HG02623 (cell line): ENCODE measurements at regions not wholly inside any gene's neighbourhood (a gene's known extent, or its start where the extent isn't known, plus 50 kb on each side); places are given as distances from the start of the nearest gene placed in this dataset.
"Not testable (repeated sequence)": the region's sequence is repeated elsewhere in the genome, so short reads cannot be mapped to it uniquely, and the experiment has no call there.

Experiments used
- ATAC-seq: cut with Tn5 transposase; IDR thresholded peaks from one replicate; pipeline ENCODE4 v1.9.1; 2021; ENCODE audit warnings: moderate library complexity; ENCODE audit not compliant: unreplicated experiment

- ATAC-seq, result not testable (repeated sequence)
Observed at GRCh38 chr1:109857702-109858101, 52.9 kb upstream of the CSF1 start.

DNA sequence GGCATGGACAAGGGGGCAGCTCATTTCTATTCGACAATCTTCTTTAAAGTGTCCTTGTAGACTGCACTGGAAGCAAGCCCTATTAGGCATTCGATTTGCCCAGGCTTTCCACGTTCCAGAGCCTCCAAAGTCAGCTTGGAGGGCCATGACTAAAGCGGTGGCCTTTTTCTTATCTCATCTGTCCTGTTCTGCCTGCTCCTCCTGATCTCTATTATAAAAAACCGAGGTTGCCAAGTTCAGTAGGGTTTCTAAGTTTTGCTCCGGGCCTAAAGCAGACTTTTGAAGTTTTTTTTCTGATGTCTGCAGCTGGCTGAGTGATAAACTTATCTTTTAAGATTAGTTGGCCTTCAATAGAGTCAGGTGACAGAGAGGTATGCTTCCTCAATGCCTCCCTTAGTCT is 54.7 kb upstream of the CSF1 start:
- ATAC-seq, result not testable (repeated sequence)

- not testable (repeated sequence) for ATAC-seq
Observed at GRCh38 chr1:109853972-109854371, 56.7 kb upstream of the CSF1 start.

GRCh38 chr1:109852221-109853015 is 58.2 kb upstream of the CSF1 start:
- ATAC-seq, result not testable (repeated sequence)

GRCh38 chr1:109850827-109851226 is 59.8 kb upstream of the CSF1 start:
- ATAC-seq, result no peak

GRCh38 chr1:109850194-109850593 is 60.5 kb upstream of the CSF1 start:
- ATAC-seq, result no peak

DNA sequence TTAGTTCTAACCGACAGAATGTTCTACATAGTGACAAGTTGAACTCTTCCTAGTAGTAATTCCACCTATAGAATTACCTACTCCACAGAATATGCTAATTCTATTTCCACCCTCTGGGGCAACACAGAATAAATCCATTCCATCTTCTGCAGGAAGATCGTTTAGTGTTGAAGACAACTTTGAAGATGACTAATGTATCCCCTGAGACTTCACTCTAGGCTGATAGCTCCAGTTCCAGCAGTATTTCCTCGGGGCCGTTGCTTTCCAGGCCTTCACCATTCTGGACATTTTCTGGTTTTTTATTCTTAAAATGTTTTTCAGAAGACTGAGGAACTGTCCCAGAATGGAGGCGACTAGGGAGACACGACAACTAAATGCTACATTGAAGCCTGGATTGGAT is 61.0 kb upstream of the CSF1 start:
- no peak for ATAC-seq

GRCh38 chr1:109847251-109847650 is 63.4 kb upstream of the CSF1 start:
- no peak for ATAC-seq

DNA sequence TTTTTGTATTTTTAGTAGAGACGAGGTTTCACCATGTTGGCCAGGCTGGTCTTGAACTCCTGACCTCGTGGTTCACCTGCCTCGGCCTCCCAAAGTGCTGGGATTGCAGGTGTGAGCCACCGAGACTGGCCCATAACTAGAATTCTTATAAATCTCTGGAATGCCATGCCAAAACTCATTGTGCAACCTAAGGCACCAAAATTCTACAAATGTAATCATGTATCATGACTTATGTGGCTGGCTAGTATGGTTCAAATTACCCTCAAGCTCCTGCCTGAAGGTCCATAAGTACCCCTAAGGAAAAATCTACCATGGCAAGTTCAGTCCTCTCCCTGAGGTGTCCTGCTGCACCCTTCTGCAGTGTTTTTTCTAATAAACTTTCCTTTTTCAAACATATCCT is 63.8 kb upstream of the CSF1 start:
- no peak for ATAC-seq

DNA sequence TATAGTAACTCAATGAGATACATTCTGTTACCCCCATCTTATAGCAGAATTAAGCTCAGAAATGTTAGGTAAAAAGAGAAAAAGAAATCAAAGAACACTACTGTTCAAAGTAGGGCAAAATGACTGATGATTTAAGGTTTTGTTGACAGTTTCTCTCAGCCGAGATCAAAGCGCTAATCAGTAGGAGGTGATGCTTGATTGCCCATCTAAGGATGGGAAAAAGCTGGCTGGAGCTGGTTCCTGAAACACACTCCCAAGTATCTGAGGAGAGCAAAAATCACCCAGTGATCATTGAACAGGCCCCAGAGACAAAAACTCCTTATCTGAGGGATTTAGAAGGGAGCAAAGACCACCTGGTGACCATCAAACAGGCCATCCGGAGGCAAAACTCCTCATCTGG is 64.5 kb upstream of the CSF1 start:
- ATAC-seq, result no peak

GRCh38 chr1:109845658-109846057 is 65.0 kb upstream of the CSF1 start:
- ATAC-seq, result no peak

GRCh38 chr1:109844609-109845008 is 66.0 kb upstream of the CSF1 start:
- ATAC-seq, result no peak

DNA sequence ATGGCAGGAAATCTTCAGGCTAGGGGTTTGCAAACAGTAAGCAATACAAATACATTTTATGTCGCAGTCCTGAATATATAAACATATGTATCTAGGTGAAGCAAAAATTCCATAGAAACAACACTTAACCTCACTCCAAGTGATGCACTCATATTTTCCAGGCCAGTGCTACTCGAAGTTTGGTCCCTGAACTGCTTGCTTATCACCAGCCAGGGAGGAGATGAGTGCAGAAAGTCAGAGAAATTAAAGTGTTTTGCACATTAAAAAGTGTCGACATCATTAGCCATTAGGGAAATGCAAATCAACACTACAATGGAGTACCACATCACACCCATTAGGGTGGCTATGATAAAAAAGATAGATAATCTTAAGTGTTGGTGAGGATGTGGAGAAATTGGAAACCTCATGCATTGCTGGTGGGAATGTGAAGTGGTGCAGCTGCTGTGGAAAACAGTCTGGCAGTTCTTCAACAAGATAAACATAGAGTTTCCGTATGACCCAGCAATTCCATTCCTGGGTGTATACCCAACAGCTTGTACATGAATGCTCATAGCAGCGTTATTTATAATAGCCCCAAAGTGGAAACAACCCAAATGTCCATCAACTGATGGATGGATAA is 70.5 kb upstream of the CSF1 start:
- ATAC-seq, result no peak

GRCh38 chr1:109839276-109839675 is 71.4 kb upstream of the CSF1 start:
- not testable (repeated sequence) for ATAC-seq

DNA sequence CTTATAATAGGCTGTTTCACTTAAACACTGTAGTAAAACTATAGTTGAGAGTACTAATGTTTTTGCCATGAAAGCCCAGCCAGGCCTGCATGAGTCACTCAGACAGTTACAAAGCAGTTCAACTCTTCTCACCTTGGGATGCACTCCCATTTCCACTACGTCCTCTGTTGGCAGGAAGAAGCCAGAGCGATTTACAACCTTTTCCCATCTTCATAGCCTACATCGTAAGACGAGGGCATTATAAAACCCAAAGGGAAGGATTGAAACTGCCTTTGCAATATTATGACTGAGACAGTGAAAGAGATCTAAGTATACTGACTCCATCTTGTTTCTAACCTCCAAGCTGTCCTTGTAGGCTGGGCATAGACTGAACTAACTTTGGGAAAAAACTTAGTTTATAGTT is 71.8 kb upstream of the CSF1 start:
- ATAC-seq, result no peak

GRCh38 chr1:109837852-109838570 is 72.6 kb upstream of the CSF1 start:
- ATAC-seq, result no peak

- ATAC-seq, result not testable (repeated sequence)
Observed at GRCh38 chr1:109835645-109836044, 71.9 kb upstream of the EPS8L3 start.

GRCh38 chr1:109834951-109835350 is 71.2 kb upstream of the EPS8L3 start:
- no peak for ATAC-seq

- no peak for ATAC-seq
Observed at GRCh38 chr1:109832945-109833344, 69.2 kb upstream of the EPS8L3 start.

GRCh38 chr1:109828756-109829505 is 65.2 kb upstream of the EPS8L3 start:
- no peak for ATAC-seq

- ATAC-seq, result no peak
Observed at GRCh38 chr1:109827986-109828385, 64.3 kb upstream of the EPS8L3 start.
